Esophagus squamous epithelium (tissue), 4 donors: ENCODE measurements at regions not wholly inside any gene's neighbourhood (a gene's known extent, or its start where the extent isn't known, plus 50 kb on each side); places are given as distances from the start of the nearest gene placed in this dataset.
"Not testable (repeated sequence)": the region's sequence is repeated elsewhere in the genome, so short reads cannot be mapped to it uniquely, and the experiment has no call there.

Source experiments
- CTCF ChIP-seq, 6 experiments: fragments of 450-650 bp in 4 of 6; fragments of 200-600 bp in 2 of 6; sonication (generic) in 2 of 6; IDR thresholded peaks; one replicate each; pipeline ENCODE4 v1.5.1; 2016 to 2019; ENCODE audit warnings: antibody characterized with exemption in 6 of 6, mild to moderate bottlenecking in 4 of 6, moderate library complexity in 4 of 6
- POLR2A ChIP-seq, 4 donors: fragments of 450-650 bp; IDR thresholded peaks; one replicate each; pipeline ENCODE4 v1.6.1; 2017; ENCODE audit warnings: antibody characterized with exemption in 4 of 4, mild to moderate bottlenecking in 4 of 4, moderate library complexity in 3 of 4

- not testable (repeated sequence) for TF ChIP-seq CTCF, POLR2A (IDR thresholded peaks at IDR 0.05)
Measured at GRCh38 chr7:17420308-17421015, 122.0 kb downstream of the AHR start.
